ENCODE measurements at regions not wholly inside any gene's neighbourhood (a gene's known extent, or its start where the extent isn't known, plus 50 kb on each side); places are given as distances from the start of the nearest gene placed in this dataset. TPM values are rescaled to one million over a fixed set of nuclear protein-coding genes. Genes with fewer than 3 reads are reported as not detected.

- DNase-seq = no peak
These were observed 129.3 kb downstream of the METTL4 start for GRCh38 chr18:2442006-2442405.

- DNase-seq = no peak
These were observed 128.5 kb downstream of the METTL4 start for GRCh38 chr18:2442726-2443275.

GRCh38 chr18:2444201-2444875, 127.0 kb downstream of the METTL4 start:
- DNase-seq = no peak

- no peak for DNase-seq
These were observed 122.6 kb downstream of the METTL4 start for GRCh38 chr18:2448565-2449151.

- DNase-seq = no peak
These were observed 119.7 kb downstream of the METTL4 start for GRCh38 chr18:2451556-2451955.

GRCh38 chr18:2459886-2460285, 111.4 kb downstream of the METTL4 start:
- no peak for DNase-seq

GRCh38 chr18:2466978-2467377, 104.3 kb downstream of the METTL4 start:
- DNase-seq = no peak

- no peak for DNase-seq
These were observed 103.3 kb downstream of the METTL4 start for GRCh38 chr18:2468051-2468450.

GRCh38 chr18:2471523-2471922, 99.8 kb downstream of the METTL4 start:
- DNase-seq = no peak

GRCh38 chr18:2478662-2479061, 92.6 kb downstream of the METTL4 start:
- no peak for DNase-seq

GRCh38 chr18:2480536-2480935, 90.8 kb downstream of the METTL4 start:
- DNase-seq = no peak

- no peak for DNase-seq
These were observed 88.4 kb downstream of the METTL4 start for GRCh38 chr18:2482706-2483475.

- no peak for DNase-seq
These were observed 85.3 kb downstream of the METTL4 start for GRCh38 chr18:2485983-2486382.

GRCh38 chr18:2486426-2486825, 84.9 kb downstream of the METTL4 start:
- DNase-seq = no peak

Small RNA genes in the stretch of these regions (small RNA-seq; reads per million reads assigned to genes)
- not detected for gene AP005119.1
- gene COX6CP3 = not detected
- not detected for gene RN7SKP72

Data from occipital lobe (tissue), 2 donors.